Stimulated activated naive CD4-positive, alpha-beta T cell (primary cell): ENCODE measurements at regions not wholly inside any gene's neighbourhood (a gene's known extent, or its start where the extent isn't known, plus 50 kb on each side); places are given as distances from the start of the nearest gene placed in this dataset.
"Not testable (repeated sequence)": the region's sequence is repeated elsewhere in the genome, so short reads cannot be mapped to it uniquely, and the experiment has no call there.

ENCODE experiments used
- DNase-seq, 6 experiments: peaks; one replicate each; lab custom pipeline; 2025; lab: John Stamatoyannopoulos, UW

DNA sequence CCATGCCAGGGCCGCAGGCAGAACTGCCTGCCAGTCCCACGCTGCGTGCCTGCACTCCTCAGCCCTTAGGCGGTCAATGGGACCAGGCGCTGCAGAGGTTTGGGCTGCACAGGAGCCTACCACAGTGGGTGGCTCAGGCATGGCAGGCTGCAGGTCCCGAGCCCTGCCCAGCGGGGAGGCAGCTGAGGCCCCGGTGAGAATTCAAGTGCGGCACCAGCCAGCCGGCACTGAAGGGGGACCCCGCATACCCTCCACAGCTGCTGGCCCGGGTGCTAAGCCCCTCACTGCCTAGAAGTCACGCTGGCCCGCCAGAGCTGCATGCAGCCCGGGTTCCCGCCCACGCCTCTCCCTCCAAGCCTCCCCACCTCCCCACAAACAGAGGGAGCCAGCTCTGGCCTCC is 302.5 kb upstream of the UGT8 start:
- DNase-seq = no peak

DNA sequence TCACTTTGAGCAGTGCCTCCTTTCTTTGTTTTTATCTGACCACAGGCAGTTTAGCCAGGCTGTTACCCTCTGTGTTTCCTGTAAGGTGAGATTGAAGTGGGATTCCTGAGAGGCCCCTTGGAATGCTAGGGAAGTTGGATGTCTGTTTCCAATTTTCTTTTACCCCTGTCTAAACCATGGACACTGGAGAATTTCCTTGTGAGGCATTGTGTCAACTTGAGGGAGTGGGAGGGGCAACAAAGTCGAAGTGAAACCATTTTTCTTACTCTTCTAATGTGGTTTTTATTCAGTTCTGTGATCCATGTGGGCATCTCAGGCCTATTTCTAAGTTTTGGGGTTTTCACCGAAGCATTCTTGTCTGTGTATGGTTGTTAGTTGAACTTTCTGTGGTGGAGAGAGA is 296.1 kb upstream of the UGT8 start:
- no peak for DNase-seq

DNA sequence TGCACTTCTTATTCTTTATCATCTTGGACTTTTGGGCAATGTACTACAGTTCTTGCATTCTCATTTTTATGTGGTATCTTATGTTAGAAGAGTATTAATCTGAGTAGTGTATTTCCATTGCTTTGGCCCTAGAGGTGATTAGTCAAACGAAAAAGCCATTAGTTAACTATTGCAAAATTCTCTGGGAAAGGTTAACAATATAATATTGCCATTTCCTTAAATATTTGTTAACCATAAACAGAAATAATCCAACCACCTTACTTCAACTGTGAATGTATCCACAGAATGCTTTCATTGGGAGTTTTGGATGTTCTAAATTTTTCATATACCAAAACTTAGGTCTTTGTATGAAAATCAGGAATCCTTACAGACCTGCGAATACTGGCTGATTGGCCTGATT is 294.6 kb upstream of the UGT8 start:
- no peak for DNase-seq

DNA sequence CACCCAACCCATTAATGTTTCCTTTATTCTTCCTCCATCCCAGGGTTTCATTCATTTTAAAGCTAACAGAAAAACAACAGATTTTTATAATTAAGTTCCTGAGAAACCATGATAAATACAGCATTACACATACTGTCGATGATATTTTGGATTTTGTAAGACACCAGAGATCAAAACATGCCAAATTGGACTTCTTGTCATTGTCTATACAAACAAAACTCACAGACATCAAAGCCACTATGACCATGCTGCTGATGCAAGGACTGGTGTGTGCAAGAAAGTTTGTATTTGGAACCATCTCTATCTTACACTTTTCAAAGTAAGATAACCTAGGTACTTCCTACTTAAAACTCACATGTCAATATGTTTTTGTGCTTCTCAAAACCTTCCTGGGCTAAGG is 294.0 kb upstream of the UGT8 start:
- no peak for DNase-seq

DNA sequence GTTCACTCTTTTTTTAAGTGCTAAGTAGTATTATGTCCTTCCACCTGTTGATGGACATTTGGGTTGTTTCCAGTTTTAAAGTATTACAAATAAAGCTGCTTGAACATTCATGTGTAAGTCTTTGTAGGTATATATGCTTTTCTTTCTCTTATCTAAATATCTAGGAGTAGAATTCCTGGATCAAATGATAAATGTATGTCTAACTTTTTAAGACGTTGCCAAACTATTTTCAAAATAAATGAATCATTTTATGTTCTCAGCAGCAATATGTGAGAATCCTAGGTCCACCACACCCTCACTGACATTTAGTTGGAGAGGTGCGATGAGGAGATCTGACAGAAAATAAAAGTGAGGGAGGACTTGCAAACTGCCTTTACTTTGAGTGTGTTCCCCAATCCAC is 291.7 kb upstream of the UGT8 start:
- no peak for DNase-seq

DNA sequence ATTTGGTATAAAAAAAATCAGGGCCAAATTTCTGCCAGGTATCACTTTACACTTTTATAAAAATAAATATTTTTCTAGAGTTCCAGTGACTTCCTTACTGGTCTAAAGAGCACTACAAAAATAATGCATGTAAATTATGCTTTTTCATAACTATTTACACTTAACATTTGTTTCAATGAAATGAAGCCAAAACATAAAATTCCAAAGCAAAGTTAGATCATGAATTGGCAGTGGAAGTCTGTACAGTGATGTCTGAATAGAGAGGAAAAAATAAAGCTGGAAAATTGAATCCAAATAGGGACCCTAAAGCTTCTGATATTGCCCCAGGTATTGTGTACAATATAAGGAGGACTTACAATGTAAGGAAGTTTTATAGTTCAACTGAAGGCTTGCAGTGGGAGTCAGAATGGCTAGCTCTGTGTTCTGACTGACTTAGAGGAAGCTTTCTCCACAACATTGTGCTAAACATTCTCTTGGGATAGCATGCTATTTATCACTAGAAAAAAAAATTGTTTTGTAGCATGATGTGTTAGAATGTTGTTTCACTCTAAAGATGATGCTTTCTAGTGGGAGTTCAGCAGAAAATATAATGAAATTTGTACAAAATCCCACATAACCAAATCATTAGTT is 288.2 kb upstream of the UGT8 start:
- DNase-seq = no peak

DNA sequence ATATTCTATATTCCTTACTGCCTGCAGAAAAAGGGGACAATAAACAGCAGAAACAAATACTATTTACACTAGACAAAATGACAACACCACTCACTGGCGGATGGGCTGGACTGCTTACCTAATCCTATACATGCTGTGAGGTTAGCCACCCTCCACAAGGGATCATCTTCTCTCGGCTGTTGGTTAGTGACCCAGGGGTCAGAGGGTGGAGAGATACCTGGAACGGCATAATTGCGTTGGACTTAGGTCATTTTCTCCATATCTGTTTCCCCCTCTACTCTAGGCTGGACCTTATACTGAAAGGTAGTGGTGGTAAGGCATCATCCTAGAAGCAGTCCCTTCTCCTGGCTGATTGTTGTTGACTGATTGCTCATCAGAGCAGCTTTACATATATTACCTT is 286.8 kb upstream of the UGT8 start:
- DNase-seq = no peak

DNA sequence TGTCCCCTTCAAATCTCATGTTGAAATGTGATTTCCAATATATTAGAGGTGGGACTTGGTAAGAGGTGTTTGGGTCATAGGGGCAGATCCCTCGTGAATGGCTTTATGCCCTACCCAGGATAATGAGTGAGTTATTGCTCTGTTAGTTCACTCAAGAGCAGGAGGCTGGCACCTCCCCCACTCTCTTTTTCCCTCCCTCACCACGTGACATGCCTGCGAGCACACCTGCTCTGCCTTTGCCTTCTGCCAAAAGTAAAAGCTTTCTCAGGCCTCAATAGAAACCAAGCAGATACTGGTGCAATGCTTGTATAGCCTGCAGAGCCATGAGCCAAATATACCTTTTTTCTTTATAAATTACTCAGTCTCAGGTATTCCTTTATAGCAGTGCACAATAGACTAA is 286.3 kb upstream of the UGT8 start:
- no peak for DNase-seq

DNA sequence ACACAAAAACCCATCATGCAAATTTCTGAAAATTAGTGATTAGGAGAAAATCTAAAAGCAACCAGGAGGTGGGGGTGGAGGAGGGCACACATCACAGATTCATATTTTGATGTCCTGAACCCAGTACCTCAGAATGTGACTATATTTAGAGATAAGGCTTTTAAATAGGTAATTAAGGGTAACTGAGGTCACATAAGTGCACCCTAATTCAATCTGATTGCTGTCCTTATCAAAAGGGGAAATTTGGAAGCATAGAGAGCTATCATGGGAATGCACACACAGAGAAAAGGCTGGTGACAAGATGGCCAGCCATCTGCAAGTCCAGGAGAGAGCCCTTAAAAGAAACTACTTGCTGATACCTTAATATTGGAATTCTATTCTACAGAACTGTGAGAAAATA is 281.8 kb upstream of the UGT8 start:
- no peak for DNase-seq

DNA sequence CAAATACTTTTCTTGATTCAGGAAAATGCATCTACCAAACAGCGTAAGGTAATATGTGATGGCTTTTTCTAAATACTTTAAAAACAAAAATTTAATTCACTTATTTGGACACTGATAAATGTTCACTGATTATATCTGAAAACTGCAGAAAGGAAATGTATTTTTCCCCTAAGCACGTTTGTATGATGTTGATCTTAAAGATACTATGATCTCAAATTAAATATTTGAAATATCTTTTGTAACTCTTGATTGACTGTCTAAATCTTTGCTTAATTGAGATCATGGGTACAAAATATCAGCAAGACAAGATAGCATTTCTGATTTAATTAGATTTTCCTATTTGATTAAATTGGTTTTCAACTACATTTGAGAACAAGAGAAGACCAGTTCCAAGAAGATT is 281.0 kb upstream of the UGT8 start:
- DNase-seq = no peak

DNA sequence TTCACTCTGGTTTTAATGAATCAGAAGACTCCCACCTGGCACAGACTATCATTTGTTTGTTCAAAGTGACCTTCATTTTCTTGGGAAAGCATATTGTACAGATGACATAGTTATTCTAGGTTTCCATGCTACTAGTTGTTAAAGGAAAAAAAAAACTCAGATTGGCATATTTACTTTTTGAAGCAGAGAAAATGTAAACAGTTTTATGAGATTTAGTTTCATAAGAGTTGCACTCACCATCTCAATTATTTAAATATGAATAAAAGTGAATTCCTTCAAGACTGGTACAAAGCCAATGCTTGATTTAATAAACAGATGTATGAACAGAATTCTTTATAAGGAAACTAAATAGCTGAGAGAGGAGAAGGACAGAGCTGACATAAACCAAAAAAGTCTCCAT is 280.3 kb upstream of the UGT8 start:
- DNase-seq = no peak

DNA sequence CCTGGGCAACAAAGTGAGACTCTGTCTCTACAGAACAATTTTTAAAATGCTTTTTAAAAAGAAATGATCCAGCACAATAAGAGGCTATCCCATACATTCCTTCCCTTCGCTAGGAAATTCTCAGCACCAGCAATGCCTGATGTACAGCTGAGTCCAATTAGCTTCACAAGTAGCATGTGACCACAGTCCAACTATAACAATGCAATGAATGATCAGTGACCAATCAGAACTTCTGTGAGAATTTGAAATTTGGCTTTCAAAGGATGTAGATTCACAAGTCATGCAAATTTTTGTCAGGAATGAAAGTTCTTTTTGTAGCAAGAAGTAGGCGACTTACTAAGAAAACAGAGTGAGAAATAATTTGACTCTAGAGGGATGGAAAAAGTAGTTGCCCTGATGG is 278.5 kb upstream of the UGT8 start:
- no peak for DNase-seq

DNA sequence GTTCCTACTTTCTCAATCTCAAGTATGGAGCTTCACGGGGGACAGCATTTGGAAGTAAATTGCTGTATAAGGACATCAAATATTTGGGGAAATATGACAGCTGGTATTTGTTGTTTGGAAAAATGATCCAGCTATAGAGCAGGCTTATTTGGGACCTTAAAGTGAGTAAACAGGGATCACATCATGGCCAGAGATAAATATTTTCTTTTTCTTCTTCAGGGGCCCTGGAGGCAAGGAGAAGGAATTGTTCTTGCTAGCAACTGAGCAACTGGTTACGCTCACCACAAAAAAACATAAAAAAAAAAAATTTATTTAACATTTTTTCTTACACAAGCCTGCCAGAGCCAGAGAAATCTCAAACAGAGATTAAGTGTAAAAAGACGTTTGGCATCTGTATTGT is 277.2 kb upstream of the UGT8 start:
- DNase-seq = no peak

DNA sequence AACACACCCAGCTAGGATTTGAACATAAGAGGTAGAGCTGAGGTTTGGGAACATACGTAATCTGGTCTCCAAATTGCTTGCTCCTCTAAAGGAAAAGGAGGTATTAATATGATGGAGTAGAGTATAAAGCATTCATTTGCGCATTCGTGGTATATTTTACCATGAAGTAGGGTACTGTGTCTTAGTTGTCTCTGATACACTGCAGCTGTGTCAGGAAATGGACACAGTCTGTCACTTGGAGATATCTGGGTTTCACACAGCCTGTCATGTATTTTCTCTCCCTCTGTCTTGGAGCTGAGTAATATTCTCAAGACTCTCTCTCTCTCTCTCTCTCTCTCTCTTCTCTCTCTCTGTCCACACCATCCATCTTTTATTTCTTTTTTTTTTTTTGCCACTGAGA is 274.8 kb upstream of the UGT8 start:
- no peak for DNase-seq

DNA sequence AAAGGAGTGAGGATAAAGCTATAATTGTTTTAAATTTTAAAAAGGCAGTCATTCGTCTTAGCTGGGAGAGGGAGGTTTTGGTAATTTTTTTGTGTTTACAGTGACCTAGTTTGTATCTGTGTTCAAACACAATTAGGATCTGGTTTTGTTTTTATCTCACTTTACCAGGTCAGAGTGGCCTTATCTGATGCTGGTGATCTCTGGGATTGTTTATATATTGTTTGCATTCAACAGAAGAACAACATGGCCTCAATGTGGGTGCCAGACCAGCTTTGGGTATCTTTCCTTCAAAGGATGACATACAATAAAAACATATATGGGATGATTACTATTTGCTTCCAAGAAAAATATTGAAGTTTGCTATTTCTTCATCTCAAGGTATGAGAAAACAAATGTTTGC is 272.2 kb upstream of the UGT8 start:
- no peak for DNase-seq

DNA sequence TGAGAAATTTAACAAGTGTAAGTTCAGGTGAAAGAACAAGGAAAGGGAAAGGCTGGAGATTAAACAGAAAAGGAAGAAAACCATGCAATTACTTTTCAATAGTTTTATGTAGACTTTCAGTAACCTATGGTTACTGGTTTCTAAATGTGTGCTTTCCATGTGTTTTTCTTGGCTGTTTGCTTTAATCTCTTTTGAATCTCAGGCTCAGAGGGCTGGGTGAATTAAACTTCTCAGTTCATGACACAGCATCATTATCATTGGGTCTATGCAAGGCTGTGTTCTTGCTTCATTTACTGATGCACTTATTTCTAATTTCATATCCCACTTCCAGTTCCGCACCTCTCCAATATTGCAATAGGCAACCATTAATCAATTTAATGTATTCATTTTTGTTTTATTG is 266.5 kb upstream of the UGT8 start:
- no peak for DNase-seq

DNA sequence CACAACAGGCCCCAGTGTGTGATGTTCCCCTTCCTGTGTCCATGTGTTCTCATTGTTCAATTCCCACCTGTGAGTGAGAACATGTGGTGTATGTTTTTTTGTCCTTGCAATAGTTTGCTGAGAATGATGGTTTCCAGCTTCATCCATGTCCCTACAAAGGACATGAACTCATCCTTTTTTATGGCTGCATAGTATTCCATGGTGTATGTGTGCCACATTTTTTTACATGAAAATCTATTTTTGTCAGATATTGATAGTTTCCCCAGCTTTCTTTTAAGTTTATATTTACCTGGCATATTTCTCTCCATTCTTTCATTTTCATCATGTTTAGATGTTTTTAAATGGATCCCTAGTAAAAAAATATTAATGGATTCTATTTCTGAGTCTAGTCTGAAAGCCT is 264.2 kb upstream of the UGT8 start:
- not testable (repeated sequence) for DNase-seq

DNA sequence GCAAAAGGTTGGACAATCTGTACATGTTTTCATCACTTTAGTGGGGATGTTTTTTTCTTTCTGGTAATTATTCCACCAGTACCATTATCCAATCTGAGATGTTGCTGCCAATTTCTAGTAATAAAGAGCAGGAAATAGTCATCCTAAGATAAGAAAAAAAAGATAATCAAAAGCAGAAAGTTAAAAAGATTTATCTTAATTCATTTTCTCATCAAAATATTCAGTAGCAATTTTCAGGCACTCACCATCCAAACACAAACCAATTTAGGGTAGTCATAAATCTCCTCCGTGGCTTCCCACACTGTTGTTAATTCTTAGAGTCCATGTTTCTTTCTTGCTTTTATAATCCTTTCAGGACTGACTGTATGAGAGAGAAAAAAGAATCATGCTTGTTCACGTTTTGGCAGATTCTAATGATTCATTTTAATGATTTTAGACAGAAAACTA is 263.7 kb upstream of the UGT8 start:
- DNase-seq = no peak

DNA sequence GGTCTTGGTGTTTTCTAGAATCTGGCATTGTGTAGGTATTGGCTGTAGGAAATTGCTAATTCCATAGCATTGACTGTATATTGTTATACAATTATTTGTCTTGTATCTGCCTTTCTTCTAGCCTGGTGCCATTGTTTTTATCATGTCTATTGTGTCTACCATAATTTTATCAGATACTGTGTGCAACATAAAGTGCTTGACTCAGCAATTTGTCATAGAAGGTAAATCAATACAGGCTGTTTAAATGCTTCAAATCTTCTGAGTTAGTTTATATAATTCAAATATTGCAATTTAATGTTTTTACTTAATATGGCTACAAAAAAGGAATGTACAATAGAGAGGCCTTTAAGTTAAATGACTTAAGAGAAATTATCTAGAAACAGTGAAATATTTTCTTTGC is 263.3 kb upstream of the UGT8 start:
- DNase-seq = no peak

DNA sequence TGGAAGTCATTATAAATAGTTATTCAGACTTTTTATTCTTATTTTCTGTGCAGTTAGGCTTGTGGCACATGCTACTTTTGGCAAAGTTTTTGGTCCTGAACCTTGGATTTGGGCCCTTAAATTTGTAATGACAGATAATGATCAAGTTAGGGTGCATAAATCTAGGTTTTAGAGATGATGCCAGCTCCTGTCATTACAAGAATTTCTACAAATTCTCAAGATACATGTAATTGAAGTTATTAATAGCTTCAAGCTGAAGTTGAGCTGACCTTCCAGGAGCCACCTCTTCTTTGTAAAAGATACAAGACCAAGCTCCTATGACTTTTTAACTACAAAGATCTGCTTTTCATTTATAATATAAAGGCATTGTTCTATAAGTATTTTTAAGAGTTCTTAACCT is 255.6 kb upstream of the UGT8 start:
- no peak for DNase-seq

DNA sequence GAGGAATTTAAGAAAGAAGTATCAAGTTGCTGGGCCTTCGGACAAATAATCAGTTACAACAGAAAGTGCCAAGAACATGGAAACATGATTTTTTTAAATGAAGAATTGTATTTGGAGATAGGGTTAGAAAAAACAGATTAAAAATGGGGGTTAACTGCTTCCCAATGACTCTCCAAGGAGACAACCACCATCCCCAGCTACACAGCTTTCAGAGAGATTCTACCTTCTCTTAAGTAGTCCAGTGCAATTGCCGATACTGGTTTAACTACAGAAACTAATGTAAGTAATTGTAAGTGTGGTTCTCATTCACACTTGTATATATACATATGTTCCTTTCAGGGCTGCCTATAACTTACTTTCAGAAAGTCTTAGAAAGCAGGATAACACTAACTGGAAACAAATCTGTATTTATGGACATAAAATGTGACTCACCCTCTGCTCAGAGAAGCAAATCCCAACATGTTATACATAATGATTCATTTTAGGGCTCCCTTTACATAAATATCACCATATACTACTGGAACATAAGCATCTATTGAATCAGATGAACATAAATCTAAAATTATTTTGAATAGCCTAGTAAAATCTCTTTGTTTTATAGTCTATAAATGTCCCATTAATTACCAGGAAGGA is 248.9 kb upstream of the UGT8 start:
- no peak for DNase-seq

DNA sequence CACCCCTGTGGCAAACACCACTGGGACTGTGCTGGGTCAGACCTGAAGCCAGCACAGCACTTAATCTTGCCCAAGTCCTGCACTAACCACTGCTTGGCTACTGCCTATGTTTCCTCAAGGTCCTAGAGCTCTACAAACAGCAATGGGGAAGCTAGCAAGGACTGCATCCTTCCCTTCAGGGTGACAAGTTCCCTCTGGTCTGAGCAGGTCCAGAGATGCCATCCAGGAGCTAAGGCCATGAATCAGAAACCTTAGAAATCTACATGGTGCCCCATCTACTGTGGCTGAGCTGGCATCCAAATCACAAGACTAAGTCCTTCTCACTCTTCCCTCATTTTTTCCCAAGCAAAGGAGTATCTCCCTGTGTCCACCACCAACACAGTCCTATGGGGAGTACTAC is 239.7 kb upstream of the UGT8 start:
- DNase-seq = no peak

DNA sequence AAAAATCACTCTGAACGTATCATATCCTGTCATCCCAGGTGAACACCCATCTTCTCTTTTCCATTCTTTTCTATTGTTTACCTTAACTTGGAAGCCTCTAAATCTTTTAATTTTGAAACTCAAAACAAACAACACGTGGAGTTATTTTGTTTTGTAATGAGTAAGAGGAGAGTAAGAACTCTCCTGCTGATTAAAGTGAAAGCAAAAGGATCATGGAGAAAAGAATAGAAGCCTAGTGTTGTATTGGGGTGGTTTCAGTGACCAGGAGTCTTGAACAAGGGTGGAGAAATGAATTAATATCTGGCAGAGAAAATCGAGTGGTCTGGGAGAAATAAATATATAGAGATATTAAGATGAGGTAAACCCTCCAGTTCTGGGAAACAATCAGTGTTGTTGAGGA is 237.4 kb upstream of the UGT8 start:
- no peak for DNase-seq

DNA sequence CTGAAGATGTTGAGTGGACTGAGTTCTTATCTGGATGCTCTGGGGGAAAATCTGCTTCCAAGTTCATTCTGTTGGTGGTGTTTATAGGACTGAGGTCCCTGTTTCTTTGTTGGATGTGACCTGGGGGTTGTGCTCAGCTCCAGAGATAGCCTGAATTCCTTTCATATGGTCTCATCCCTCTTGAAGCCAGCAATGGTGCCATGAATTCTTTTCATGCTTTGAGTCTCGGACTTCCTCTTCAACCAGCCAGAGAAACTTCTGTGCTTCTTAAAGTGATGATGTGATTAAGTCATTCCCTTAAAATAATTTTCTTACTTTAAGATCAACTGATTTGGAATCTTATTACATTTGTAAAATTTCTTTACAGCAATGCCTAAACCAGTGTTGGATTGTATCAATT is 233.8 kb upstream of the UGT8 start:
- no peak for DNase-seq
